Keratinocyte (primary cell): ENCODE measurements at regions not wholly inside any gene's neighbourhood (a gene's known extent, or its start where the extent isn't known, plus 50 kb on each side); places are given as distances from the start of the nearest gene placed in this dataset.

Source experiments
- DNase-seq: peaks from one replicate; pipeline ENCODE4 v3.0.0-alpha.2; 2011; ENCODE audit warnings: low read depth, missing footprints, low spot score
- FAIRE-seq: peaks from 2 replicates; lab custom pipeline; 2011; peaks lifted over from hg19 to GRCh38; lab: Jason Lieb, UNC
- H2AFZ ChIP-seq: 2 replicates; pipeline ENCODE4 v1.6.0; 2012; ENCODE audit warnings: low read length, control low read depth, inconsistent platforms; ENCODE audit not compliant: control insufficient read depth
- H3K27ac ChIP-seq: 2 replicates; pipeline ENCODE4 v1.5.1; 2011; ENCODE audit warnings: low read length; ENCODE audit not compliant: control insufficient read depth, insufficient read depth
- H3K27me3 ChIP-seq: 3 replicates; pipeline ENCODE4 v1.6.0; 2011; ENCODE audit warnings: low read length; ENCODE audit not compliant: control insufficient read depth, insufficient read depth; ENCODE audit errors: extremely low read depth
- H3K36me3 ChIP-seq, 2 experiments: 2 replicates in 1 of 2; 3 replicates in 1 of 2; pipeline ENCODE4 v1.5.1; 2011; ENCODE audit warnings: low read length in 2 of 2, mild to moderate bottlenecking in 1 of 2; ENCODE audit not compliant: control insufficient read depth in 2 of 2, insufficient read depth in 2 of 2; ENCODE audit errors: extremely low read depth in 1 of 2
- H3K4me1 ChIP-seq: 3 replicates; pipeline ENCODE4 v1.5.1; 2011; ENCODE audit warnings: low read length; ENCODE audit not compliant: control insufficient read depth, insufficient read depth; ENCODE audit errors: extremely low read depth
- H3K4me2 ChIP-seq: 3 replicates; pipeline ENCODE4 v1.6.0; 2011; ENCODE audit warnings: low read depth, low read length; ENCODE audit not compliant: control insufficient read depth, insufficient read depth; ENCODE audit errors: extremely low read depth
- H3K4me3 ChIP-seq, 3 experiments: fragments of 200-600 bp in 1 of 3; sonication (generic) in 1 of 3; 2 replicates in 2 of 3; 3 replicates in 1 of 3; pipeline ENCODE4 v1.5.1; 2011 to 2016; ENCODE audit warnings: low read length in 3 of 3, mild to moderate bottlenecking in 3 of 3, control low read depth in 2 of 3, inconsistent platforms in 1 of 3, low read depth in 1 of 3, mixed read lengths in 1 of 3, mixed run types in 1 of 3, moderate library complexity in 1 of 3; ENCODE audit not compliant: control insufficient read depth in 2 of 3, insufficient read depth in 2 of 3; ENCODE audit errors: extremely low read depth in 1 of 3
- H3K79me2 ChIP-seq: 2 replicates; pipeline ENCODE4 v1.6.0; 2012; ENCODE audit warnings: low read length; ENCODE audit not compliant: control insufficient read depth, insufficient read depth
- H3K9ac ChIP-seq: 3 replicates; pipeline ENCODE4 v1.6.0; 2011; ENCODE audit warnings: low read length; ENCODE audit not compliant: control insufficient read depth, insufficient read depth; ENCODE audit errors: extremely low read depth
- H3K9me1 ChIP-seq: 3 replicates; pipeline ENCODE4 v1.6.0; 2011; ENCODE audit warnings: low read length; ENCODE audit not compliant: control insufficient read depth, insufficient read depth; ENCODE audit errors: extremely low read depth
- H3K9me3 ChIP-seq: 2 replicates; pipeline ENCODE4 v1.5.1; 2012; ENCODE audit warnings: low read depth, low read length; ENCODE audit not compliant: control insufficient read depth
- H4K20me1 ChIP-seq: 3 replicates; pipeline ENCODE4 v1.6.0; 2011; ENCODE audit warnings: low read length; ENCODE audit not compliant: control insufficient read depth, insufficient read depth; ENCODE audit errors: extremely low read depth
- CTCF ChIP-seq, 3 experiments: IDR thresholded peaks in 1 of 3; conservative IDR thresholded peaks in 1 of 3; optimal IDR thresholded peaks in 1 of 3; 2 replicates in 2 of 3; 3 replicates in 1 of 3; pipeline versions ENCODE3 to v1.5.1; 2011; ENCODE audit warnings: low read length in 3 of 3, mild to moderate bottlenecking in 3 of 3, moderate library complexity in 2 of 3, control low read depth in 1 of 3, inconsistent platforms in 1 of 3; ENCODE audit not compliant: insufficient read depth in 2 of 3; ENCODE audit errors: extremely low read depth in 1 of 3
- EZH2 ChIP-seq: IDR thresholded peaks from one replicate; pipeline ENCODE4 v1.6.1; 2012; ENCODE audit warnings: inconsistent platforms, mild to moderate bottlenecking, low read length, moderate library complexity
- dilution Hi-C: fragments of 300-500 bp; cut with MboI; formaldehyde crosslinking; loops from one replicate; pipeline ENCODE4 v1.7.0; 2020; ENCODE audit warnings: low sequenced_read_pairs; ENCODE audit not compliant: extremely low pct_ligation_motif_present

DNA sequence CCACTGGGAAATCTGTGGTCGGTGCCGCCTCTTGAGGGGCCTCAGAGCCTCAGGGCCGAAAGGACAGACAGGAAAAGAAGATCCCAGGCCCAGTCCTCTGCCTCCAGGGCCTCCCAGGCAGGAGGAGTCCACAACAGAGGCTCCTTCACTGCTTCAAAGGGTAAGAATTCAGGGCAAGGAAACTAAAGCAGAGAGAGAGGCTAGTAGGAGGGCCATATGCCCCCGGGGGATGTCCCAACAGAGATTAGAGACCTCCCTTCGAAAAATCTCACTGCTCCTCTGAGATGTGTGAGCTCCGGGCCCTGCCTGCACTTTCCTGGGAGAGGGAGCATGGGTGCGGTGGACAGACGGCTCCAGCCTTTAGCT lies 465.9 kb downstream of the NPHP4 start:
- H2AFZ ChIP-seq: no peak overlapping the region
- H3K4me2 ChIP-seq: no peak overlapping the region
- H3K4me1 ChIP-seq: no peaks in the 10 kb centered on the region
- H3K9ac ChIP-seq: no peak overlapping the region
- H3K4me3 ChIP-seq: no peak overlapping the region
- FAIRE-seq (no peak), DNase-seq (no peak)
- no peak overlapping the region for H3K27ac ChIP-seq
- no peaks in the 10 kb centered on the region for H3K9me3 ChIP-seq
- TF ChIP-seq CTCF (optimal IDR thresholded peaks at IDR 0.05 in 1 of 3, IDR thresholded peaks at IDR 0.05 in 1 of 3, conservative IDR thresholded peaks at IDR 0.05 in 1 of 3; ENCODE audit: extremely low read depth in 1 of 3, insufficient read depth in 2 of 3, low read length in 3 of 3): no peak
- H4K20me1 ChIP-seq: no peaks in the 10 kb centered on the region
- no peaks in the 10 kb centered on the region for H3K9me1 ChIP-seq
- no peaks in the 10 kb centered on the region for H3K27me3 ChIP-seq
- H3K79me2 ChIP-seq: no peaks in the 10 kb centered on the region
- dilution Hi-C loops: no loop called here
- no peaks in the 10 kb centered on the region for H3K36me3 ChIP-seq

- Histone ChIP-seq H3K79me2 (no peaks in the 10 kb centered on the region), H3K4me2 (no peak overlapping the region), H2AFZ (no peak overlapping the region), H3K4me3 (no peak overlapping the region), H3K27ac (no peak overlapping the region), H3K9me1 (no peaks in the 10 kb centered on the region), H3K9ac (no peak overlapping the region), H4K20me1 (no peaks in the 10 kb centered on the region), H3K36me3 (no peaks in the 10 kb centered on the region), H3K27me3 (no peaks in the 10 kb centered on the region), H3K9me3 (no peaks in the 10 kb centered on the region), H3K4me1 (no peaks in the 10 kb centered on the region)
- no peak for FAIRE-seq
- no peak for DNase-seq
- dilution Hi-C loops: no loop called here
- no peak for TF ChIP-seq CTCF (optimal IDR thresholded peaks at IDR 0.05 in 1 of 3, IDR thresholded peaks at IDR 0.05 in 1 of 3, conservative IDR thresholded peaks at IDR 0.05 in 1 of 3; ENCODE audit: extremely low read depth in 1 of 3, insufficient read depth in 2 of 3, low read length in 3 of 3)
- TF ChIP-seq EZH2: no peak
Measured at GRCh38 chr1:5525597-5526384, 466.4 kb downstream of the NPHP4 start.
